ENCODE measurements at regions not wholly inside any gene's neighbourhood (a gene's known extent, or its start where the extent isn't known, plus 50 kb on each side); places are given as distances from the start of the nearest gene placed in this dataset.

- Histone ChIP-seq H3K36me3 (no peaks in the 10 kb centered on the region), H3K9me3 (no peaks in the 10 kb centered on the region), H3K4me3 (no peak overlapping the region), H3K27ac (no peak overlapping the region), H3K27me3 (no peaks in the 10 kb centered on the region), H3K4me1 (no peaks in the 10 kb centered on the region)
- 79 to 87% methylated on average over 3 to 7 of the region's 7 CpGs for WGBS, 2 donors
- DNase-seq (ENCODE audit: low spot score in 2 of 2), result peak in 1 of 2 donors; percentile 0
- TF ChIP-seq CTCF (IDR thresholded peaks at IDR 0.05) (no peak), POLR2A (IDR thresholded peaks at IDR 0.05) (no peak), EP300 (IDR thresholded peaks at IDR 0.05) (no peak)
Measured at GRCh38 chr1:30415171-30415940, 308.0 kb downstream of the MATN1 start.

- no peak overlapping the region for H3K27ac ChIP-seq
- TF ChIP-seq CTCF (IDR thresholded peaks at IDR 0.05) (no peak), POLR2A (IDR thresholded peaks at IDR 0.05) (no peak), EP300 (IDR thresholded peaks at IDR 0.05) (no peak)
- no peaks in the 10 kb centered on the region for H3K27me3 ChIP-seq
- peak in 1 of 2 donors; percentile 1 for DNase-seq (ENCODE audit: low spot score in 2 of 2)
- no peaks in the 10 kb centered on the region for H3K9me3 ChIP-seq
- H3K4me3 ChIP-seq, result no peak overlapping the region
- H3K4me1 ChIP-seq, result no peaks in the 10 kb centered on the region
- no peaks in the 10 kb centered on the region for H3K36me3 ChIP-seq
- WGBS, 2 donors, result 46 to 47% methylated on average over 3 of the region's 3 CpGs
Measured at GRCh38 chr1:30414851-30415165, 308.6 kb downstream of the MATN1 start.

- 79 to 85% methylated on average over 14 of the region's 14 CpGs for WGBS, 2 donors
- Histone ChIP-seq H3K4me1 (no peaks in the 10 kb centered on the region), H3K4me3 (no peak overlapping the region), H3K27ac (no peak overlapping the region), H3K36me3 (no peaks in the 10 kb centered on the region), H3K27me3 (peaks cover 0 to 3% of the 10 kb centered on the region in 2 donors), H3K9me3 (no peaks in the 10 kb centered on the region)
- TF ChIP-seq CTCF (IDR thresholded peaks at IDR 0.05), result no peak
- TF ChIP-seq EP300 (IDR thresholded peaks at IDR 0.05), result no peak
- no peak for TF ChIP-seq POLR2A (IDR thresholded peaks at IDR 0.05)
- peak in 1 of 2 donors; percentile 2 for DNase-seq (ENCODE audit: low spot score in 2 of 2)
Measured at GRCh38 chr1:30414086-30414850, 309.1 kb downstream of the MATN1 start.

- H3K9me3 ChIP-seq, result no peaks in the 10 kb centered on the region
- peaks cover 0 to 3% of the 10 kb centered on the region in 2 donors for H3K27me3 ChIP-seq
- TF ChIP-seq POLR2A (IDR thresholded peaks at IDR 0.05), result no peak
- TF ChIP-seq CTCF (IDR thresholded peaks at IDR 0.05), result no peak
- no peak for TF ChIP-seq EP300 (IDR thresholded peaks at IDR 0.05)
- H3K27ac ChIP-seq, result no peak overlapping the region
- peak in 1 of 2 donors; percentile 1 for DNase-seq (ENCODE audit: low spot score in 2 of 2)
- H3K4me3 ChIP-seq, result no peak overlapping the region
- H3K36me3 ChIP-seq, result no peaks in the 10 kb centered on the region
- no peaks in the 10 kb centered on the region for H3K4me1 ChIP-seq
- 85 to 87% methylated on average over 12 of the region's 12 CpGs for WGBS, 2 donors
Measured at GRCh38 chr1:30413606-30414005, 309.8 kb downstream of the MATN1 start.

GRCh38 chr1:30413111-30413440 lies 310.3 kb downstream of the MATN1 start:
- Histone ChIP-seq H3K9me3 (no peaks in the 10 kb centered on the region), H3K4me1 (no peaks in the 10 kb centered on the region), H3K27ac (no peak overlapping the region), H3K36me3 (no peaks in the 10 kb centered on the region), H3K27me3 (peaks cover 0 to 3% of the 10 kb centered on the region in 2 donors), H3K4me3 (no peak overlapping the region)
- peak in 1 of 2 donors; percentile 1 for DNase-seq (ENCODE audit: low spot score in 2 of 2)
- TF ChIP-seq CTCF (IDR thresholded peaks at IDR 0.05), result no peak
- TF ChIP-seq POLR2A (IDR thresholded peaks at IDR 0.05), result no peak
- no peak for TF ChIP-seq EP300 (IDR thresholded peaks at IDR 0.05)
- 52 to 64% methylated on average over 8 of the region's 8 CpGs for WGBS, 2 donors
